A673 (cell line): ENCODE measurements at regions not wholly inside any gene's neighbourhood (a gene's known extent, or its start where the extent isn't known, plus 50 kb on each side); places are given as distances from the start of the nearest gene placed in this dataset.

Source experiments
- CTCF ChIP-seq: fragments of 300-800, 200-600 bp; sonication (generic); conservative IDR thresholded peaks from 2 replicates; pipeline ENCODE4 v1.5.1; 2017; ENCODE audit warnings: low read depth, mild to moderate bottlenecking, antibody characterized with exemption, low read length, moderate library complexity, mixed read lengths
- EZH2 ChIP-seq: fragments of 200-600 bp; sonication (generic); IDR thresholded peaks from 2 replicates; pipeline ENCODE4 v1.6.1; 2017; ENCODE audit warnings: borderline replicate concordance, low read depth, mild to moderate bottlenecking, mixed read lengths, antibody characterized with exemption, low read length; ENCODE audit not compliant: poor library complexity, severe bottlenecking

- no peak for TF ChIP-seq CTCF
- TF ChIP-seq EZH2: no peak
Measured at GRCh38 chr6:137722749-137723272, 144.2 kb upstream of the TNFAIP3 start.
